H1 (cell line): ENCODE measurements at regions not wholly inside any gene's neighbourhood (a gene's known extent, or its start where the extent isn't known, plus 50 kb on each side); places are given as distances from the start of the nearest gene placed in this dataset.

Experiments
- CTCF ChIA-PET: fragments of 300-600 bp; sonication (Branson Sonifier 250); formaldehyde crosslinking; loops from one replicate; lab custom pipeline; 2021; ENCODE audit not compliant: partially characterized antibody; lab: Charles Lee
- POLR2A ChIA-PET: fragments of 300-600 bp; sonication (Branson Sonifier 250); formaldehyde crosslinking; loops from one replicate; lab custom pipeline; 2021; ENCODE audit warnings: inconsistent platforms; ENCODE audit not compliant: partially characterized antibody; lab: Charles Lee
- DNase-seq, 2 experiments: peaks; one replicate each; pipeline versions ENCODE4 v3.0.0 to v3.0.0-alpha.2; 2010 to 2022; ENCODE audit warnings: low spot score in 2 of 2, low read depth in 1 of 2, mixed read lengths in 1 of 2
- FAIRE-seq: peaks from 2 replicates; lab custom pipeline; 2011; peaks lifted over from hg19 to GRCh38; lab: Jason Lieb, UNC
- H2AFZ ChIP-seq: 2 replicates; pipeline ENCODE4 v1.8.1; 2012; ENCODE audit warnings: low read length, inconsistent platforms
- H2AK5ac ChIP-seq: 2 replicates; pipeline ENCODE4 v1.6.1; 2013; ENCODE audit warnings: low read depth, low read length
- H2BK120ac ChIP-seq: replicated peaks from 2 replicates; pipeline ENCODE3; 2013; ENCODE audit warnings: low read depth, low read length, inconsistent platforms
- H2BK12ac ChIP-seq: 2 replicates; pipeline ENCODE4 v1.6.1; 2013; ENCODE audit warnings: low read depth, low read length
- H2BK15ac ChIP-seq: 2 replicates; pipeline ENCODE4 v1.6.1; 2013; ENCODE audit warnings: low read length
- H2BK20ac ChIP-seq: 2 replicates; pipeline ENCODE4 v1.6.1; 2013; ENCODE audit warnings: low read length
- H2BK5ac ChIP-seq: 2 replicates; pipeline ENCODE4 v1.6.1; 2013; ENCODE audit warnings: low read depth, low read length
- H3K14ac ChIP-seq: 2 replicates; pipeline ENCODE4 v1.6.1; 2013; ENCODE audit warnings: inconsistent platforms; ENCODE audit not compliant: insufficient read length
- H3K18ac ChIP-seq: 2 replicates; pipeline ENCODE4 v1.6.1; 2013; ENCODE audit warnings: low read length; ENCODE audit errors: extremely low read depth
- H3K23ac ChIP-seq: 2 replicates; pipeline ENCODE4 v1.6.1; 2013; ENCODE audit warnings: inconsistent platforms; ENCODE audit not compliant: insufficient read length
- H3K23me2 ChIP-seq: 2 replicates; pipeline ENCODE4 v1.6.1; 2013; ENCODE audit warnings: low read depth, low read length
- H3K27ac ChIP-seq: 2 replicates; pipeline ENCODE4 v1.6.1; 2011; ENCODE audit warnings: low read depth, low read length, inconsistent platforms
- H3K27me3 ChIP-seq, 4 experiments: replicated peaks in 1 of 4; 1 replicate in 1 of 4; 2 replicates in 3 of 4; pipeline versions ENCODE4 v1.6.1 to v1.8.1; 2011 to 2013; ENCODE audit warnings: low read length in 3 of 4, mild to moderate bottlenecking in 3 of 4, inconsistent platforms in 2 of 4, mixed read lengths in 2 of 4, moderate library complexity in 1 of 4; ENCODE audit not compliant: control insufficient read depth in 3 of 4, insufficient read depth in 3 of 4; ENCODE audit errors: extremely low read depth in 1 of 4
- H3K36me3 ChIP-seq, 4 experiments: 2 replicates each; pipeline versions ENCODE4 v1.6.1 to v1.8.1; 2011 to 2013; ENCODE audit warnings: mild to moderate bottlenecking in 4 of 4, low read length in 3 of 4, moderate library complexity in 2 of 4, control low read depth in 1 of 4, inconsistent platforms in 1 of 4; ENCODE audit not compliant: insufficient read depth in 4 of 4, control insufficient read depth in 2 of 4
- H3K4ac ChIP-seq: replicated peaks from 2 replicates; pipeline ENCODE3; 2013; ENCODE audit warnings: low read length, low read depth, mixed read lengths, inconsistent platforms; ENCODE audit not compliant: insufficient read length
- H3K4me1 ChIP-seq, 4 experiments: replicated peaks in 1 of 4; 1 replicate in 1 of 4; 2 replicates in 3 of 4; pipeline versions ENCODE4 v1.6.1 to v1.8.1; 2011 to 2013; ENCODE audit warnings: low read length in 3 of 4, inconsistent platforms in 2 of 4, mixed read lengths in 1 of 4; ENCODE audit not compliant: insufficient read depth in 4 of 4, control insufficient read depth in 3 of 4
- H3K4me2 ChIP-seq, 2 experiments: 2 replicates each; pipeline versions ENCODE4 v1.6.1 to v1.8.1; 2011 to 2013; ENCODE audit warnings: low read depth in 2 of 2, low read length in 2 of 2, control low read depth in 1 of 2, inconsistent platforms in 1 of 2, mild to moderate bottlenecking in 1 of 2; ENCODE audit not compliant: insufficient read depth in 1 of 2
- H3K4me3 ChIP-seq, 4 experiments: fragments of 200-600, 300-600 bp in 1 of 4; sonication (generic), shearing (Covaris generic), sonication (Bioruptor Twin) in 1 of 4; 2 replicates each; pipeline versions ENCODE4 v1.5.1 to v1.8.1; 2011 to 2016; ENCODE audit warnings: low read length in 4 of 4, low read depth in 3 of 4, control low read depth in 2 of 4, inconsistent platforms in 2 of 4, mild to moderate bottlenecking in 2 of 4, mixed read lengths in 1 of 4, moderate library complexity in 1 of 4; ENCODE audit not compliant: insufficient read depth in 2 of 4; ENCODE audit errors: extremely low read depth in 1 of 4
- H3K56ac ChIP-seq: replicated peaks from 2 replicates; pipeline ENCODE3; 2013; ENCODE audit warnings: low read depth, mild to moderate bottlenecking, mixed read lengths, low read length, inconsistent platforms; ENCODE audit not compliant: insufficient read length
- H3K79me1 ChIP-seq: 2 replicates; pipeline ENCODE4 v1.6.1; 2013; ENCODE audit warnings: low read depth, low read length, control low read depth
- H3K79me2 ChIP-seq, 2 experiments: 2 replicates each; pipeline versions ENCODE4 v1.6.1 to v1.8.1; 2012 to 2013; ENCODE audit warnings: low read length in 2 of 2, mild to moderate bottlenecking in 2 of 2, inconsistent platforms in 1 of 2; ENCODE audit not compliant: insufficient read depth in 2 of 2, control insufficient read depth in 1 of 2
- H3K9ac ChIP-seq, 4 experiments: replicated peaks in 1 of 4; 1 replicate in 1 of 4; 2 replicates in 3 of 4; pipeline versions ENCODE4 v1.6.1 to v1.8.1; 2011 to 2013; ENCODE audit warnings: low read depth in 3 of 4, low read length in 3 of 4, control low read depth in 2 of 4, mild to moderate bottlenecking in 2 of 4, moderate library complexity in 2 of 4, inconsistent platforms in 1 of 4; ENCODE audit errors: extremely low read depth in 1 of 4
- H3K9me3 ChIP-seq, 2 experiments: 2 replicates each; pipeline versions ENCODE4 v1.6.1 to v1.8.1; 2012 to 2013; ENCODE audit warnings: mild to moderate bottlenecking in 2 of 2, moderate library complexity in 2 of 2, control low read depth in 1 of 2, inconsistent platforms in 1 of 2, low read depth in 1 of 2, low read length in 1 of 2, mixed read lengths in 1 of 2; ENCODE audit not compliant: insufficient read depth in 2 of 2
- H4K20me1 ChIP-seq, 2 experiments: replicated peaks in 1 of 2; 2 replicates each; pipeline versions ENCODE3 to v1.8.1; 2011 to 2013; ENCODE audit warnings: inconsistent platforms in 2 of 2, low read length in 2 of 2, mild to moderate bottlenecking in 1 of 2; ENCODE audit not compliant: insufficient read depth in 2 of 2, control insufficient read depth in 1 of 2
- H4K5ac ChIP-seq: 2 replicates; pipeline ENCODE4 v1.6.1; 2013; ENCODE audit warnings: low read length, low read depth, mixed read lengths, inconsistent platforms; ENCODE audit not compliant: insufficient read length
- H4K8ac ChIP-seq: 2 replicates; pipeline ENCODE4 v1.8.0; 2013; ENCODE audit warnings: mild to moderate bottlenecking, moderate library complexity, low read length, inconsistent platforms; ENCODE audit not compliant: insufficient read depth; ENCODE audit errors: extremely low read depth
- H4K91ac ChIP-seq: replicated peaks from 2 replicates; pipeline ENCODE3; 2013; ENCODE audit warnings: low read length, mixed read lengths, inconsistent platforms; ENCODE audit not compliant: insufficient read length
- CHD1 ChIP-seq: IDR thresholded peaks from 2 replicates; pipeline ENCODE4 v1.6.1; 2012; ENCODE audit warnings: low read depth, low read length, improper control_type of control experiment
- CTBP2 ChIP-seq: IDR thresholded peaks from 2 replicates; pipeline ENCODE4 v1.7.0; 2011; ENCODE audit warnings: borderline replicate concordance, mild to moderate bottlenecking, moderate library complexity, mixed read lengths, low read length; ENCODE audit not compliant: insufficient read depth, insufficient read length
- CTCF ChIP-seq, 3 experiments: IDR thresholded peaks; 1 replicate in 2 of 3; 2 replicates in 1 of 3; pipeline versions ENCODE4 v1.5.1 to v1.6.1; 2011; ENCODE audit warnings: low read length in 3 of 3, mild to moderate bottlenecking in 3 of 3, inconsistent platforms in 2 of 3, low read depth in 1 of 3, moderate library complexity in 1 of 3; ENCODE audit not compliant: insufficient read depth in 1 of 3; ENCODE audit errors: control extremely low read depth in 1 of 3
- EP300 ChIP-seq, 2 experiments: IDR thresholded peaks; 1 replicate in 1 of 2; 2 replicates in 1 of 2; pipeline ENCODE4 v1.6.1; 2011 to 2012; ENCODE audit warnings: low read depth in 2 of 2, low read length in 2 of 2, mild to moderate bottlenecking in 2 of 2, borderline replicate concordance in 1 of 2, inconsistent platforms in 1 of 2, moderate library complexity in 1 of 2
- HDAC6 ChIP-seq: IDR thresholded peaks from one replicate; pipeline ENCODE4 v1.7.1; 2012; ENCODE audit warnings: low read depth, mild to moderate bottlenecking, inconsistent platforms, low read length, moderate library complexity
- NANOG ChIP-seq: IDR thresholded peaks from 2 replicates; pipeline ENCODE4 v1.6.1; 2011; ENCODE audit warnings: low read length, low read depth, mild to moderate bottlenecking, inconsistent platforms; ENCODE audit not compliant: insufficient read depth, poor library complexity, severe bottlenecking
- POLR2A ChIP-seq, 2 experiments: IDR thresholded peaks; 1 replicate in 1 of 2; 2 replicates in 1 of 2; pipeline ENCODE4 v1.6.1; 2011; ENCODE audit warnings: low read depth in 2 of 2, low read length in 2 of 2, mild to moderate bottlenecking in 2 of 2; ENCODE audit errors: control extremely low read depth in 1 of 2
- SIX5 ChIP-seq: IDR thresholded peaks from 2 replicates; pipeline ENCODE4 v1.6.1; 2011; ENCODE audit warnings: mild to moderate bottlenecking, low read depth, low read length
- TEAD4 ChIP-seq: IDR thresholded peaks from 2 replicates; pipeline ENCODE4 v1.6.1; 2012; ENCODE audit warnings: low read depth, low read length, inconsistent platforms, mixed read lengths
- WGBS, 2 experiments: shearing (Covaris generic) in 1 of 2; methylation state at CpG; one replicate each; pipeline versions ENCODE4 v1.1.6 to v1.1.7; 2013 to 2015; ENCODE audit warnings: low lambda C conversion rate in 2 of 2, mixed read lengths in 2 of 2, inconsistent platforms in 1 of 2, low coverage in 1 of 2, missing lambda C conversion rate in 1 of 2; ENCODE audit not compliant: insufficient replicate concordance in 2 of 2, insufficient coverage in 1 of 2, insufficient read length in 1 of 2; ENCODE audit errors: extremely low coverage in 1 of 2, missing lambda C conversion rate in 1 of 2; 5-methylcytosine and 5-hydroxymethylcytosine counted together

- CTCF ChIA-PET: no interaction called here
- H4K20me1 ChIP-seq: peaks cover 0 to 4% of the 10 kb centered on the region in 2 experiments
- H2AK5ac ChIP-seq: no peak overlapping the region; the same call in 1 of the 2 replicates
- H3K4me3 ChIP-seq: no peak overlapping the region
- DNase-seq: no peak
- no peak overlapping the region for H3K18ac ChIP-seq
- H4K91ac ChIP-seq: no peak overlapping the region
- no peak overlapping the region for H3K27ac ChIP-seq
- FAIRE-seq: no peak
- no peak overlapping the region for H2BK120ac ChIP-seq
- H3K27me3 ChIP-seq: no peaks in the 10 kb centered on the region
- H2AFZ ChIP-seq: no peak overlapping the region
- no peak overlapping the region for H4K8ac ChIP-seq
- no peak overlapping the region for H4K5ac ChIP-seq
- H3K23me2 ChIP-seq: peaks cover 5% of the 10 kb centered on the region; the same call in 1 of the 2 replicates
- no peaks in the 10 kb centered on the region for H3K4me1 ChIP-seq
- 82% methylated on average over 1 of the region's 1 CpG; no CpG with 5 or more reads in 1 of the 2 experiments for WGBS, 2 experiments
- no peaks in the 10 kb centered on the region for H3K9me3 ChIP-seq
- no peak overlapping the region for H2BK20ac ChIP-seq
- TF ChIP-seq CHD1 (no peak), NANOG (no peak), EP300 (IDR thresholded peaks at IDR 0.05; ENCODE audit: borderline replicate concordance in 1 of 2, low read depth in 2 of 2, low read length in 2 of 2) (no peak), POLR2A (IDR thresholded peaks at IDR 0.05; ENCODE audit: control extremely low read depth in 1 of 2, low read depth in 2 of 2, low read length in 2 of 2) (no peak), CTCF (IDR thresholded peaks at IDR 0.05; ENCODE audit: control extremely low read depth in 1 of 3, insufficient read depth in 1 of 3, low read depth in 1 of 3, low read length in 3 of 3) (no peak), TEAD4 (no peak), CTBP2 (no peak), SIX5 (no peak), HDAC6 (no peak)
- TF ChIP-seq, all 59 proteins: peak for 0
- no peaks in the 10 kb centered on the region for H3K79me1 ChIP-seq
- no peaks in the 10 kb centered on the region for H3K79me2 ChIP-seq
- POLR2A ChIA-PET: no interaction called here
- H3K56ac ChIP-seq: peak overlapping the region; percentile 90
- H3K23ac ChIP-seq: peak overlapping the region; percentile 83
- no peak overlapping the region for H2BK12ac ChIP-seq
- no peak overlapping the region for H3K14ac ChIP-seq
- no peaks in the 10 kb centered on the region for H3K36me3 ChIP-seq
- no peak overlapping the region for H3K4me2 ChIP-seq
- no peak overlapping the region for H3K4ac ChIP-seq
- no peak overlapping the region for H3K9ac ChIP-seq
- H2BK15ac ChIP-seq: no peak overlapping the region
- H2BK5ac ChIP-seq: 0 out of 2 replicates have a peak overlapping the region, but pooled peaks have one; percentile 5
These were observed 247.4 kb upstream of the ST6GAL2 start for GRCh38 chr2:107133412-107133811.
